Trophoblast cell (in vitro differentiated cells and primary cell): ENCODE measurements at regions not wholly inside any gene's neighbourhood (a gene's known extent, or its start where the extent isn't known, plus 50 kb on each side); places are given as distances from the start of the nearest gene placed in this dataset.

ENCODE experiments used
- DNase-seq, 2 donors: peaks; one replicate each; pipeline ENCODE4 v3.0.0-alpha.2; 2016
- H2AFZ ChIP-seq: 2 replicates; pipeline ENCODE4 v1.6.1; 2013; ENCODE audit warnings: low read length, moderate library complexity, mild to moderate bottlenecking; ENCODE audit not compliant: insufficient read depth, poor library complexity
- H2AK5ac ChIP-seq: 2 replicates; pipeline ENCODE4 v1.6.1; 2013; ENCODE audit warnings: mild to moderate bottlenecking, low read length
- H2BK120ac ChIP-seq: 2 replicates; pipeline ENCODE4 v1.6.1; 2013; ENCODE audit warnings: low read length, mild to moderate bottlenecking, moderate library complexity; ENCODE audit not compliant: insufficient read depth, poor library complexity
- H2BK12ac ChIP-seq: 2 replicates; pipeline ENCODE4 v1.6.1; 2013; ENCODE audit warnings: mild to moderate bottlenecking, low read length, moderate library complexity
- H2BK5ac ChIP-seq: 2 replicates; pipeline ENCODE4 v1.6.1; 2013; ENCODE audit warnings: low read length, low read depth, moderate library complexity, mild to moderate bottlenecking; ENCODE audit not compliant: poor library complexity
- H3K14ac ChIP-seq: 2 replicates; pipeline ENCODE4 v1.6.1; 2013; ENCODE audit warnings: mild to moderate bottlenecking, low read length
- H3K18ac ChIP-seq: 2 replicates; pipeline ENCODE4 v1.6.1; 2013; ENCODE audit warnings: mild to moderate bottlenecking, low read length
- H3K23ac ChIP-seq: 2 replicates; pipeline ENCODE4 v1.6.1; 2013; ENCODE audit warnings: low read length
- H3K27ac ChIP-seq: 2 replicates; pipeline ENCODE4 v1.5.1; 2013; ENCODE audit warnings: low read depth, mild to moderate bottlenecking, inconsistent platforms, low read length, moderate library complexity
- H3K27me3 ChIP-seq: 2 replicates; pipeline ENCODE4 v1.6.1; 2013; ENCODE audit warnings: inconsistent platforms, mild to moderate bottlenecking, low read length, moderate library complexity; ENCODE audit not compliant: insufficient read depth
- H3K36me3 ChIP-seq, 2 experiments: 1 replicate in 1 of 2; 2 replicates in 1 of 2; pipeline ENCODE4 v1.6.1; 2013; ENCODE audit warnings: low read length in 2 of 2, mild to moderate bottlenecking in 2 of 2, moderate library complexity in 1 of 2; ENCODE audit not compliant: insufficient read depth in 2 of 2, control insufficient read depth in 1 of 2
- H3K4ac ChIP-seq: 2 replicates; pipeline ENCODE4 v1.6.1; 2013; ENCODE audit warnings: low read depth, mild to moderate bottlenecking, low read length, moderate library complexity
- H3K4me1 ChIP-seq, 2 experiments: 1 replicate in 1 of 2; 2 replicates in 1 of 2; pipeline ENCODE4 v1.6.1; 2013; ENCODE audit warnings: low read length in 2 of 2, mild to moderate bottlenecking in 2 of 2, moderate library complexity in 1 of 2; ENCODE audit not compliant: insufficient read depth in 2 of 2, control insufficient read depth in 1 of 2
- H3K4me2 ChIP-seq: 2 replicates; pipeline ENCODE4 v1.6.1; 2013; ENCODE audit warnings: inconsistent platforms, mild to moderate bottlenecking, low read length, moderate library complexity
- H3K4me3 ChIP-seq: 2 replicates; pipeline ENCODE4 v1.5.1; 2013; ENCODE audit warnings: mild to moderate bottlenecking, low read depth, low read length, inconsistent platforms
- H3K79me1 ChIP-seq: one replicate; pipeline ENCODE4 v1.6.1; 2013; ENCODE audit warnings: low read length
- H3K79me2 ChIP-seq: 2 replicates; pipeline ENCODE4 v1.6.1; 2013; ENCODE audit warnings: low read length, mild to moderate bottlenecking; ENCODE audit not compliant: control insufficient read depth, insufficient read depth, poor library complexity
- H3K9ac ChIP-seq: 2 replicates; pipeline ENCODE4 v1.6.1; 2013; ENCODE audit warnings: mild to moderate bottlenecking, low read length
- H3K9me3 ChIP-seq: 2 replicates; pipeline ENCODE4 v1.6.1; 2013; ENCODE audit warnings: low read depth, mild to moderate bottlenecking, control low read depth, inconsistent platforms, low read length; ENCODE audit not compliant: insufficient read depth
- H4K12ac ChIP-seq: 2 replicates; pipeline ENCODE4 v1.6.1; 2013; ENCODE audit warnings: low read depth, mild to moderate bottlenecking, low read length, moderate library complexity
- H4K8ac ChIP-seq: 2 replicates; pipeline ENCODE4 v1.6.1; 2013; ENCODE audit warnings: low read depth, mild to moderate bottlenecking, low read length, moderate library complexity
- H4K91ac ChIP-seq: one replicate; pipeline ENCODE4 v1.6.1; 2013; ENCODE audit warnings: low read depth, mild to moderate bottlenecking, low read length, moderate library complexity
- WGBS: extraction: QIAGEN DNeasy Blood & Tissue Kit; methylation state at CpG from one replicate; pipeline ENCODE4 v1.1.7; 2013; ENCODE audit warnings: missing lambda C conversion rate; ENCODE audit not compliant: insufficient read length, insufficient coverage; ENCODE audit errors: extremely low coverage; 5-methylcytosine and 5-hydroxymethylcytosine counted together

DNA sequence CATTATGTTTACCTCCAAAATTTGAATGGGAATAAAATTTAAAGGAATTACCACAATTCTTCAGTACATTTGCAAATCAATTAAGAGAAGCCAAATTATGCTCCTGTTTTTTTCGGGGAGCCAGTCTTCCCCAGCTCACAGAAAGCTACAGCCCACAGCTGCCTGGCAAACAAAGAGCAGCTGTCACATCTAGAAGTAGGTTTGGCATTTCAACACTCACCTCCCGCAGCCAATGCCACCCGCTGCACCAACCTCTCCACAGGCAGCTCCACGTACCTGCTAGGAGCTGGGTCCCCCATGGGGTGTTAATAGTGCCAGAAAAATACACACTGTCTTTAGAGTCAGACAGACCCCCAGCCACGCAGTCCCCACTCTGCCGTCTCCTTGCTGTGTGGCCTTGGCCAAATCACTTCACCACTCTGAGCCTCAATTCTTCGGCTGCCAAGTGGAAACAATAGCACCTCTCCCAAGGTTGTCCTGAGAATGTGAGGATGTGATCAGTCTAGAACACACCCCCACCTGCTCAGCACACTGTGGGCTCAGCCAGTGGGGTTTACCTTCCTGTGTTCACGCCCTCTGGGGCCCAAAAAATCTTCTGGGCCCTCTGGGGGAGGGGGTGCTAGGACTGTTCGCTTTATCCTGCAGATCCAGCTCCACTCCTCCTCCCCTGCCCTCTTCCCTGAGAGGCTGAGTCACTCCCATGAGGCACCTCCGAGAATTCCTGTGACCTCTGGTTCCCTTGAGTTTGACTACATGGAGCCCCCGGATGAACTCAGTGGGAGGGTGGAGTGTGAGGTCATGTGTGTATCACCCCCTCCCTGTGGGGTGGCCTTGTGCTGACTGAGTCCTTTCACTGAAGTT, 204.3 kb upstream of the GRIK3 start:
- no CpG with 5 or more reads among the region's 11 CpGs for WGBS

DNA sequence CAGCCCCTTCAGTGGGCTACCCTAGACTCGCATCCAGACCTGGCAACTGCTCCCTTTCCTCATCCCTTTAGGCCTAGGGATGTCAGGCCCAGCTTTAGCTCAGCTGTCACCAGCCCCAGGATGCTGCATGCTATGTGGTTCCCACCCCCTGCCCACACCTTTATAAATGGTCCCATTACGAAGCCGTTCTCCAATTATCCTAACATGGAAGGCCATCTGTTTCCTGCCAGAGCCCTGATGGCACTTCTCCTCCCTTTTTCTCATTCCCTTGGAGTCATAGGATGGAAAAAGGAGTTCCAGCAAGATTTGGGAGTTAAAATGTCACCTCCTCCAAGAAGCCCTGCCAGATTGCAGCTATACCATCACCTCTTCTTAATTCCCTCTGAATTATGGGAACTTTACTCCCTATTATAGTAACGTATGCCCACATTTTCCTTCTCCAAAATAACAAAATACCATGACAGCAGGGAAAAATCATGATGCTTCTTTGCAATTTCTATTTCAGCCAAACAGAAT, 205.0 kb upstream of the GRIK3 start:
- Histone ChIP-seq H3K14ac (no peak overlapping the region), H4K8ac (no peak overlapping the region), H3K4me3 (no peak overlapping the region), H3K36me3 (no peaks in the 10 kb centered on the region), H2AFZ (no peak overlapping the region), H4K12ac (no peak overlapping the region), H3K4me2 (no peak overlapping the region), H2AK5ac (no peak overlapping the region), H3K4me1 (no peaks in the 10 kb centered on the region), H2BK120ac (no peak overlapping the region), H2BK5ac (no peak overlapping the region), H2BK12ac (no peak overlapping the region), H3K9me3 (no peaks in the 10 kb centered on the region), H3K27me3 (no peaks in the 10 kb centered on the region), H3K18ac (no peak overlapping the region), H3K27ac (no peak overlapping the region), H3K23ac (no peak overlapping the region), H3K79me1 (no peaks in the 10 kb centered on the region), H3K9ac (no peak overlapping the region), H3K79me2 (no peaks in the 10 kb centered on the region), H3K4ac (no peak overlapping the region), H4K91ac (no peak overlapping the region)
- WGBS: no CpG with 5 or more reads among the region's 4 CpGs
- DNase-seq: no peak

More for the DNA sequence above, 204.3 kb upstream of the GRIK3 start:
- no peaks in the 10 kb centered on the region for H3K79me2 ChIP-seq
- H2AFZ ChIP-seq: no peak overlapping the region
- H3K23ac ChIP-seq: no peak overlapping the region
- H3K36me3 ChIP-seq: no peaks in the 10 kb centered on the region
- H3K9ac ChIP-seq: no peak overlapping the region
- H3K4me1 ChIP-seq: no peaks in the 10 kb centered on the region
- DNase-seq: no peak
- H2BK5ac ChIP-seq: no peak overlapping the region
- no peak overlapping the region for H2BK12ac ChIP-seq
- no peak overlapping the region for H4K91ac ChIP-seq
- no peaks in the 10 kb centered on the region for H3K79me1 ChIP-seq
- H3K18ac ChIP-seq: no peak overlapping the region
- no peak overlapping the region for H3K14ac ChIP-seq
- H3K4me2 ChIP-seq: no peak overlapping the region
- no peak overlapping the region for H2AK5ac ChIP-seq
- no peaks in the 10 kb centered on the region for H3K9me3 ChIP-seq
- no peak overlapping the region for H4K12ac ChIP-seq
- no peak overlapping the region for H3K4ac ChIP-seq
- H3K4me3 ChIP-seq: no peak overlapping the region
- no peak overlapping the region for H2BK120ac ChIP-seq
- H3K27me3 ChIP-seq: no peaks in the 10 kb centered on the region
- no peak overlapping the region for H4K8ac ChIP-seq
- no peak overlapping the region for H3K27ac ChIP-seq

- no peak overlapping the region for H3K18ac ChIP-seq
- no peaks in the 10 kb centered on the region for H3K27me3 ChIP-seq
- no CpG with 5 or more reads among the region's 15 CpGs for WGBS
- no peak overlapping the region for H2BK12ac ChIP-seq
- H3K79me1 ChIP-seq: no peaks in the 10 kb centered on the region
- H4K8ac ChIP-seq: no peak overlapping the region
- H3K4me2 ChIP-seq: no peak overlapping the region
- no peaks in the 10 kb centered on the region for H3K36me3 ChIP-seq
- no peak overlapping the region for H2AFZ ChIP-seq
- no peak overlapping the region for H2BK5ac ChIP-seq
- no peak overlapping the region for H4K12ac ChIP-seq
- DNase-seq: no peak
- H2BK120ac ChIP-seq: no peak overlapping the region
- no peaks in the 10 kb centered on the region for H3K9me3 ChIP-seq
- H4K91ac ChIP-seq: no peak overlapping the region
- H3K9ac ChIP-seq: no peak overlapping the region
- no peak overlapping the region for H2AK5ac ChIP-seq
- H3K27ac ChIP-seq: no peak overlapping the region
- H3K23ac ChIP-seq: no peak overlapping the region
- no peaks in the 10 kb centered on the region for H3K79me2 ChIP-seq
- no peak overlapping the region for H3K14ac ChIP-seq
- H3K4me3 ChIP-seq: no peak overlapping the region
- no peak overlapping the region for H3K4ac ChIP-seq
- no peaks in the 10 kb centered on the region for H3K4me1 ChIP-seq
Observed at GRCh38 chr1:37240897-37241296, 206.6 kb upstream of the GRIK3 start.

GRCh38 chr1:37242501-37242900, 208.2 kb upstream of the GRIK3 start:
- no peak overlapping the region for H3K4me2 ChIP-seq
- H2BK120ac ChIP-seq: no peak overlapping the region
- no peak overlapping the region for H2BK12ac ChIP-seq
- H2BK5ac ChIP-seq: no peak overlapping the region
- H3K9me3 ChIP-seq: no peaks in the 10 kb centered on the region
- H2AFZ ChIP-seq: no peak overlapping the region
- H3K4me3 ChIP-seq: no peak overlapping the region
- H3K36me3 ChIP-seq: no peaks in the 10 kb centered on the region
- H3K9ac ChIP-seq: no peak overlapping the region
- DNase-seq: no peak
- no peak overlapping the region for H3K23ac ChIP-seq
- H4K91ac ChIP-seq: no peak overlapping the region
- no peak overlapping the region for H3K14ac ChIP-seq
- no peak overlapping the region for H3K4ac ChIP-seq
- H3K18ac ChIP-seq: no peak overlapping the region
- H3K79me2 ChIP-seq: no peaks in the 10 kb centered on the region
- no peaks in the 10 kb centered on the region for H3K79me1 ChIP-seq
- no CpG with 5 or more reads among the region's 5 CpGs for WGBS
- no peak overlapping the region for H4K12ac ChIP-seq
- no peaks in the 10 kb centered on the region for H3K27me3 ChIP-seq
- H4K8ac ChIP-seq: no peak overlapping the region
- no peak overlapping the region for H3K27ac ChIP-seq
- H2AK5ac ChIP-seq: no peak overlapping the region
- H3K4me1 ChIP-seq: no peaks in the 10 kb centered on the region
